Gastrocnemius medialis (tissue), 4 donors: ENCODE measurements at regions not wholly inside any gene's neighbourhood (a gene's known extent, or its start where the extent isn't known, plus 50 kb on each side); places are given as distances from the start of the nearest gene placed in this dataset.

Experiments
- ATAC-seq, 2 donors: fragments of 150-250 bp; one replicate each; pipeline ENCODE4 v1.9.1; 2016
- DNase-seq, 2 donors: peaks; one replicate each; pipeline ENCODE4 v3.0.0-alpha.2; 2019
- H3K27ac ChIP-seq, 4 donors: fragments of 200-600 bp; sonication (generic); 1 replicate in 1 of 4; 2 replicates in 3 of 4; pipeline ENCODE4 v1.5.1; 2016 to 2018; ENCODE audit warnings: mild to moderate bottlenecking in 2 of 4, moderate library complexity in 1 of 4
- H3K27me3 ChIP-seq, 3 donors: fragments of 200-600 bp; sonication (generic) in 2 of 3; 1 replicate in 1 of 3; 2 replicates in 2 of 3; pipeline versions ENCODE4 v1.5.1 to v1.6.0; 2016 to 2019; ENCODE audit warnings: mild to moderate bottlenecking in 1 of 3, moderate library complexity in 1 of 3
- H3K36me3 ChIP-seq, 2 donors: fragments of 200-600 bp; sonication (generic) in 1 of 2; one replicate each; pipeline ENCODE4 v1.5.1; 2017 to 2018
- H3K4me1 ChIP-seq, 2 donors: fragments of 200-600 bp; sonication (generic) in 1 of 2; one replicate each; pipeline ENCODE4 v1.5.1; 2016 to 2017; ENCODE audit warnings: mild to moderate bottlenecking in 2 of 2
- H3K4me3 ChIP-seq, 4 donors: fragments of 200-600 bp; sonication (generic) in 3 of 4; 1 replicate in 1 of 4; 2 replicates in 3 of 4; pipeline ENCODE4 v1.5.1; 2016 to 2019; ENCODE audit warnings: mild to moderate bottlenecking in 2 of 4
- H3K9me3 ChIP-seq, 3 donors: fragments of 200-600 bp; sonication (generic) in 2 of 3; 1 replicate in 1 of 3; 2 replicates in 2 of 3; pipeline ENCODE4 v1.5.1; 2016 to 2019
- CTCF ChIP-seq, 5 experiments: fragments of 450-650 bp in 3 of 5; fragments of 200-600 bp in 2 of 5; sonication (generic) in 2 of 5; IDR thresholded peaks in 4 of 5; conservative IDR thresholded peaks in 1 of 5; 1 replicate in 4 of 5; 2 replicates in 1 of 5; pipeline ENCODE4 v1.5.1; 2016 to 2019; ENCODE audit warnings: antibody characterized with exemption in 5 of 5, mild to moderate bottlenecking in 3 of 5, moderate library complexity in 3 of 5
- POLR2A ChIP-seq, 2 donors: fragments of 450-650 bp; IDR thresholded peaks; one replicate each; pipeline ENCODE4 v1.6.1; 2017; ENCODE audit warnings: antibody characterized with exemption in 2 of 2, mild to moderate bottlenecking in 2 of 2, moderate library complexity in 2 of 2
- in situ Hi-C, 4 donors: fragments of 200-750 bp; cut with MboI; loops; one replicate each; pipeline versions ENCODE4 v1.15.0 to v1.8.0; 2017; ENCODE audit warnings: low sequenced_read_pairs in 4 of 4
- intact Hi-C: fragments of 100-400 bp; cut with DNase I; formaldehyde crosslinking; loops from one replicate; pipeline ENCODE4 v1.15.1; 2023; ENCODE audit warnings: low total_unique reads

- Histone ChIP-seq H3K27me3 (no peaks in the 10 kb centered on the region), H3K36me3 (no peaks in the 10 kb centered on the region), H3K9me3 (no peaks in the 10 kb centered on the region), H3K4me1 (no peaks in the 10 kb centered on the region), H3K27ac (no peak overlapping the region), H3K4me3 (no peak overlapping the region)
- DNase-seq (no peak), ATAC-seq (no peak)
- intact Hi-C loops (no loop called here), in situ Hi-C loops (no loop called here)
- TF ChIP-seq POLR2A (IDR thresholded peaks at IDR 0.05) (no peak), CTCF (IDR thresholded peaks at IDR 0.05 in 4 of 5, conservative IDR thresholded peaks at IDR 0.05 in 1 of 5) (no peak)
Measured at GRCh38 chr20:39563349-39563748, 601.2 kb downstream of the DHX35 start.

- TF ChIP-seq CTCF (IDR thresholded peaks at IDR 0.05 in 4 of 5, conservative IDR thresholded peaks at IDR 0.05 in 1 of 5) (no peak), POLR2A (IDR thresholded peaks at IDR 0.05) (no peak)
- ATAC-seq: no peak
- in situ Hi-C loops (no loop called here), intact Hi-C loops (no loop called here)
- no peak overlapping the region for H3K27ac ChIP-seq
- no peak for DNase-seq
- no peaks in the 10 kb centered on the region for H3K4me1 ChIP-seq
- H3K9me3 ChIP-seq: no peaks in the 10 kb centered on the region
- no peaks in the 10 kb centered on the region for H3K36me3 ChIP-seq
- no peaks in the 10 kb centered on the region for H3K27me3 ChIP-seq
- H3K4me3 ChIP-seq: no peak overlapping the region
Measured at GRCh38 chr20:39554341-39554740, 592.2 kb downstream of the DHX35 start.

- no peak overlapping the region for H3K27ac ChIP-seq
- intact Hi-C loops: no loop called here
- no peaks in the 10 kb centered on the region for H3K4me1 ChIP-seq
- no peaks in the 10 kb centered on the region for H3K9me3 ChIP-seq
- H3K36me3 ChIP-seq: no peaks in the 10 kb centered on the region
- no peaks in the 10 kb centered on the region for H3K27me3 ChIP-seq
- in situ Hi-C loops: no loop called here
- TF ChIP-seq CTCF (IDR thresholded peaks at IDR 0.05 in 4 of 5, conservative IDR thresholded peaks at IDR 0.05 in 1 of 5) (no peak), POLR2A (IDR thresholded peaks at IDR 0.05) (no peak)
- H3K4me3 ChIP-seq: no peak overlapping the region
- no peak for ATAC-seq
- DNase-seq: no peak
Measured at GRCh38 chr20:39553120-39553519, 591.0 kb downstream of the DHX35 start.

- in situ Hi-C loops: no loop called here
- no peak overlapping the region for H3K27ac ChIP-seq
- no peaks in the 10 kb centered on the region for H3K9me3 ChIP-seq
- no peak for TF ChIP-seq CTCF (IDR thresholded peaks at IDR 0.05 in 4 of 5, conservative IDR thresholded peaks at IDR 0.05 in 1 of 5)
- no peak for TF ChIP-seq POLR2A (IDR thresholded peaks at IDR 0.05)
- no peak overlapping the region for H3K4me3 ChIP-seq
- DNase-seq (no peak), ATAC-seq (no peak)
- H3K4me1 ChIP-seq: no peaks in the 10 kb centered on the region
- H3K27me3 ChIP-seq: no peaks in the 10 kb centered on the region
- intact Hi-C loops: no loop called here
- H3K36me3 ChIP-seq: no peaks in the 10 kb centered on the region
Measured at GRCh38 chr20:39549733-39550132, 587.6 kb downstream of the DHX35 start.
